PC-9 (cell line): ENCODE measurements at regions not wholly inside any gene's neighbourhood (a gene's known extent, or its start where the extent isn't known, plus 50 kb on each side); places are given as distances from the start of the nearest gene placed in this dataset.

Experiments used
- CTCF ChIP-seq: fragments of 200-600 bp; sonication (generic); conservative IDR thresholded peaks from 2 replicates; pipeline ENCODE4 v1.6.1; 2017; ENCODE audit warnings: mixed run types, antibody characterized with exemption, mild to moderate bottlenecking, moderate library complexity
- EZH2 ChIP-seq: fragments of 200-600 bp; sonication (generic); IDR thresholded peaks from 2 replicates; pipeline ENCODE4 v1.8.0; 2017; ENCODE audit warnings: antibody characterized with exemption, low read depth

DNA sequence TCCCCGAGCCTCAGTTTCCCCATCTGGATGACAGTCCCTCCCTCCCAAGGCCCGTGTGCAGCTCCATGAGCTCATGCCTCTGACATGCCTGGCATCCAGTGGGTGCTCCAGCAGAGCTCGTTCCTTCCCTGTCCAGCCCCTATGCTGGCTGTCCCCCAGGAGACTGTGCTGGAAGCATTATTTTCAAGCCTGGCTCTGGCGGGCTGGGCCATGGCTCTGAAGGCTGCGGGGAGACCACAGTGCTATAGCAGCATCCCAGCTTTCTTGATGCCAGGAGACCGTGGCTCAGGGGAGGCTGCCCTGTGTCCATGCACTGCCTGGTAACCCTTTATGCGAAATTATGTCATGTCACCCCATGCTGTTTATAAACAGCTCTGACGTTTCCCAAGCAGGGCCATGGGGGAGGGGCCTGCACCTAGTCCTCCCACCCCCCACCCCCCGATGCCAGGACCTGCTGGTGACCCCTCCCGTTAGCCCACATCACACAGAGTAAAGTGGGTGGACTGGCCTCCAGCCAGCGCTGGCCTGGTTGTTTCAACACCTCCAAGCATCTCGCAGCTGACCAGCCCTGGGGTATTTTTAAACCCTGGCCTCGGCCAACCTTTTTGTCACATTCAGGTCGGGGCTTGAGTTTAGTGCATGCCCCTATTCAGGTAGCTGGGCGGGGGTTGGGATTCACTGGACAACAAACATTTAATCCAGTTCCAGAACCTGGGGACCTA, 105.9 kb upstream of the ZNF716 start:
- TF ChIP-seq CTCF (no peak), EZH2 (no peak)
